ENCODE measurements at regions not wholly inside any gene's neighbourhood (a gene's known extent, or its start where the extent isn't known, plus 50 kb on each side); places are given as distances from the start of the nearest gene placed in this dataset.

DNA sequence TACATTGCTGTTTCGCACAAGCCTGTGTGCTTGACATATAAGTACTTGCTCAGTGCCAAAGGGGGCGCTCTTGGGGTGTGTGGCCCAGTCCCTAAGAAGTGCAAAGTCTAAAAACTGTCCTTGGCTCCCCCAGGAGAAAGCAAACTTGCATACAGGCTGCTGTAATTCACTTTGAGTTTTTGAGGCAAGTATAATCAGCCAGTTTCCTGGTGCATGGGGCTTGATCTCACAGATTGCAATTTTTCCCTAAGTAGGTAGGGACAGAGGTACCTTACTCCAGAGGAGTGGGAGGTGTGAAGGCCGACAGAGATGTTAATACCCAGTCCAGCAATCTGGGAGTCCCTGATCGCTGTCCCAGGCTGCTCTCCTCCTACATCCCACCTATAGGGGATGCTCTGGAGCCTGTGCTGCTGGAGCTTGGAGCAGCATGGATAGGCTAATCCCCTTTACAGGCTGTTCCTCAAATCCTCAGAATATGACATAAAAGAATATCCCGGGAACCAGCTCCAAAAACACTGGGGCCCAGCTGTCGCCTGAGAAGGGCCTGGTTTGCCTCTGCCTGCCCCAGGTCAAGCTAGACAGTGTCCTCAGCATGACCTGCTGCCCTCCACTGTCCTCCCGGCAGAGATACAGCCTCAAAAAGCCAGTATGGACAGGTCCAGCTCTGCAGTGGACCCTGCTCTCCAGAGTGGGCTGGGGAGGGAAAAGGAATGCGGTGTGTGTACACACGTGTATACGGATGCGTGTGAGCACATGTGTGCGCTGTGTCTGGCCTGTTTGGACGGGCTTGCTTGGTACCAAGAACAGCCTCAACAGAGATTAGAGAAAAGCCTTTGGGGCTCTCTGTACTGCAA is 136.5 kb upstream of the HAAO start:
- DNase-seq: peak; percentile 12

DNA sequence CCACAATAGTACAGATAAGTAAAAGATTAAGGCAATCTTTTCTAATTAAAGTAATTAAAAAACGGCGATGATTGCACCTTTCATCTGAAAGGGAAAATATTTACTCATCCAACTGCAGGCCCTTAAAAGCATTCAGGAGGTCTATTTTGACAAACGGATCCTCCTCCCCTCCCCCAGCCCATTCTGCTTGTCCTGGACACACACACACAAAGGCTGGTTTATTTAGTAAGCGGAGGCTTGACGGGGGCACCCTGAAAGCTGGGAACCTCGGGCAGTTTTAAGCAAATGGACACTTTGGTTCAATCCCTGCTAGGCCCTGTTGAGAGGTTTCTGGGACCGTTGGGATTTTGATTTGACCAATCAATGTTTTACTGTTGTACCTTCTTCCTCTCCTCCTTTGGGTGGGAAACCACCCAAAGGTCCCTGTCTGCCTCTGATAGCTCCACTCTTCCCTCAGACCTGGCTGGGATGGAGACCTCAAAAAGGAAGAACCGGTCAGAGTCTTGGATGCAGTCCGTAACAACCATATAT is 135.8 kb upstream of the HAAO start:
- DNase-seq: no peak

DNA sequence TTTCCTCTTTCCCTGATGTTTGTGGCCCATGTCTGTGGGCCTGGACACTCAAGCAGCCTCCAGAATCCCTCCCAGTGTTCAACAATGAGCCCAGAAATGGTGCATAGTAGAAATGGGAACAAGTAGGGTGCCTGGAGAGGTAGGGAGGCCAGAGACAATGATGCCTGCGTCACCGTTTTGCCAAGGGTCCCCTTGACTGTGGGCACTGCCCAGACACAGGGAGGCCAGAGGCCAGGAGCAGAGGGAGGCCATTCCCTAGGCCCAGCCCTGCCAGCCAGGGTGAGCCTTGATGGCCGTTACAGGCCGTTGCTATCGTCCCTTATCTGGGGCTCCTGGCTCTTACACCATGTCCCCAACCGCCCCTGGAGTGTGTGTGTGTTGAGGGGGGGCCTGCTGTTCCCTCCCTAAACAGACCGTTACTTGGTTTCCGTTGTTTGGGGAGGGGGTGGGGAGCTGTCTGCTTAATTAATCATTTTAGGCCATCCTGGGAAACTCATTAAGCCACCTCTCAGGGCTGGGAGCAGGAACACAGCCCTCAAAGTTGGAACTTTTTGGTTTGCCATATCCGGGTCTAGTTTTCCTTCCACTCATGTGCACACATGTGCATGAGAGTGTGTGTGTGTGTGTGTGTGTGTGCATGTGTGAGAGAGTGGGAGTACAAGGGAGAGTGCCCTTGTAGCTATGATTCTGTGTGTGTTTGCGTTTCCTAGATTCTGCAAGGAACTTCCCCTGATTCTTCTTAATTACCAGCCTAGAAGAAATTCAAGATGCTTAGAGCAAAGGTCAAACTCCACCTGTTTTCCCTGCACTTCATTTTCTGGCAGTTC is 135.2 kb upstream of the HAAO start:
- no peak for DNase-seq

GRCh38 chr2:42926434-42927333 is 134.3 kb upstream of the HAAO start:
- no peak for DNase-seq

DNA sequence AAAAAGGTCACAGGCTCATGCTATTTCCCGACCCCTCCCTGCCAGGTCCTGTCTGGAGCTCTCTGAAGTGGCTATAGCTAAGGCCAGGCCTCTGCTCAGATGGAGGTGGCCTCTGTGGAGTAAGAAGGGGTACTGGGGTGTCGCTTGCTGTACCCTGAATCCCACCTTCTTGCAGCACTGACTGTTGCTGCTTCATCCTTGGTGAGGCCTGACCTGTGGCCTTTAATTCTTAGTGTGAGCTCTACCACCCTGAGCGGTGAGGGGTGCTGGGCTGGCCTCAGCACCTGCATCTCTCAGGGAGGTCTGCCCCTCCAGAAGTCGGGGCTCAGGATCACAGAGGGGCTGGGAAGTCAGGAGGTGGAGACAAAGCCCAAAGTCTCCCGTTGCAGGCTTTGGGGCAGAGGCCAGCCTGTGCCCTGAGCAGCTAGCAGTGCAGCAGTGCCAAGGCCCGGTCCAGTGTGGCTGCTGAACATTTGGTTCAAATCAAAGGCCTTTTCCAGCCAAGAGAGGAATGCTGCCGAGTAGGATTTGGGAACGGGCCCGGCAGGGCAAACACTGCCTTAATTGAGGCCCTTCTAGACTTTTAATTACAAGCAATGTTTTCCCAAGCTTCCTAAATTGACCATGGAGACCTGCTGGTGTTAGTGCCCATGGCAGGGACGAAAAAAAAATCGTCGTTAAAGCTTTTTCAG is 133.5 kb upstream of the HAAO start:
- no peak for DNase-seq

DNA sequence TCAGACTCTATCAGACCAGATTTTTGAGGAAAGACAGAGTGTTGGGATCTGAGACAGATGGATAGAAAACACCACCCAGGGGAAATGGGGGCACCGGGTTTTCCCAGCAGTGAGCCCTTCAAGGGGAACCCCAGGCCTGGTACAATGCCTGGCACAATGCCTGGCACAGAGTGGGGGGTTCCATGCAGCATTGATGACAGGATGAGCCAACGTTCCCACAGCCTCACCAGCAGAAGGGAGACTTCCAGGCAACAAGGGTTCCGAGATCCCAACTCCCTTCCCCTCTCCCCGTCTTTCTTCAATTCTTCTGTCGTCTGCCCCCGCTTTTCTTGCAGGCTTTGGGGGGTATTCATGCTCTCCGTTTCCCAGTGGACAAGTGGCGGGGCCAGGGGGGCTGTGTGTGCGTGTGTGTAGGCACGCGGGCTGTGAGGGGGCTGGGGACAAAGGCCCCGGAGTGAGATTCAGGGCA is 132.1 kb upstream of the HAAO start:
- no peak for DNase-seq

DNA sequence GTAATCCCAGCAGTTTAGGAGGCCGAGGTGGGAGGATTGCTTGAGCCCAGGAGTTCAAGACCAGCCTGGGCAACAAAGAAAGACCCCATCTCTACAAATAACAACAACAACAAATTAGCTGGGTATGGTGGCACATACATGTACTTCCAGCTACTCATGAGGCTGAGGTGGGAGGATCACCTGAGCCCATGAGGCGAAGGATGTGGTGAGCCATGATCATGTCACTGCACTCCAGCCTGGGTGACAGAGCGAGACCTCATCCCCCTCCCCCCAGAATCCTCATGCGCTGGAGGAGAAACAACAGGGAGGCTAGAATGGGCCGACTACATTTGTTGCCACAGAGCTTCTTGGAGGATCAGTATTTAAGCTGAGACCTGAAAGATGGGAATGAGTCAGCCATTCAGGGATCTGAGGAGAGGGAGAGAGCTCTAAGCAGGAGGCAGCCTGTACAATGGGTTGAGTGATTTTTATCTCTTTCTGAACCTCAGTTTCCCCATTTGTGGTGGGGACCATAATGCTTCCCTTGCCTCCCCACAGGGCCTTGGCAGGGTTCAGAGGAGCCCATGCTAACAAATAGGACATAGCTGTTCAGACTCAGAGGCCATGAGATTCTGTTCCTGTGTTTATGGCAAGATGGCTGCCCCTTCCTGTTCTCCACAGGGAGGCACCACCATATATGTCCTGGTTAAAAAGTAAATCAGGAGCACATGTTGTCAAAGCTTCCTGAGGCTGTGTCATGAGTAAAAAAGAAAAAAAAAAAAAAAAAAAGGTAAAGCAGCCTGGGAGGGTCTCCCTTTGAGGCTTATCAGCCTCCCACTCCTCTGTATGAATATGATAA is 131.4 kb upstream of the HAAO start:
- no peak for DNase-seq

DNA sequence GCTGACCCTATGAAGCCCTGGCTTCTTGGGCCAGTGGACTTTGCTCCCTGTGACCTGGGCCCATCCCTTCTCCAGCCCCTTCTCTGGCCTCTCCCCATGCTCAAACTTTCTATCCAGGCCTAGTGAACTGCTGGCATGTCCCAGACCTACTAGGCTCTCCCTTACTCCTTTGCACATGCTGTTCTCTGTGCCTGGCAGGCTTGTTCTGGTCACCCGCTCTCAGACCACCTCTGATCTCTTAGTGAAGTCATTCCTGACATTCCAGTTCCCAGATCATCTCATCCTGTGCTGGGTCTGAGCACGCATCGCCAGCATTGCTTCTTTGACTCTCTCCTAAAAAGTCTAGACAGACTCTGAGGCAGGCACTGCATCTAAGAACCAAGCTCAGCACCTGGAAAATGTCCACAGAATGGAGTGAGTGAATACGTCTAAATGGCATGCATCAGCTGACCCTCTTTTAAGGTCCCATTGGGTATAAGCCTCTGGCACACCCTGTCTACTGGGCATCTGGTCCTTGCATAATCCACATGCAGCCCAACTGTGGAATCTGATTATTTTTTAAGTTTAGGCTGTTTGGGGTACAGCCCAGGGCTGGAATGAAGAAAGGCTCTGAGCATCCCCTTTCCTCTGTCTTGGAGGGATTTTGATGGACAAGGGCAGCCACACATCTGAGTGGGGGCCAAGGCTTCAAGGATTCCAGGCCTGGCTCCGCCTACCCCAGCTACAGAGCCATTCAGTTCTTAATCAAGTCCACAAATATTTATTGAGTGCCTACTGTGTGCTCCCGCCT is 130.6 kb upstream of the HAAO start:
- DNase-seq: no peak

DNA sequence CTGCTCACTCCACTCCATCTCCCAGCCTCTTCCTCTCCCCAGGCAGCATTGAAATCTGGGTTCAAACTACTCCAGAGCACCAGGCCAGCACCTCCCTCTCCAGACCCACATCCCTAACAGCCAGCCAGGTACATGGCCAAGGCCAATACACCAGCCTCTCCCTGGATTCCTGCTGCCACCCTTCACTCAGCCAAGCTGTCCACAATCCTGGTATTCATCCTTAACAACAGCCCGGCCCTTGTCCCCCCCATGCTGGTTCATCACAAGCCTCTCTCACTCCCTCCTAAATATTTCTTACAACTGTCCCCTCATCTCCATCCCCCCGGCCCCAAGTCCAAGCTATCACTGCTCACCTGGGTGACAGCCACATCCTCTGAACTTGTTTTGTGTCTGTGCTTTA is 129.9 kb upstream of the HAAO start:
- no peak for DNase-seq

GRCh38 chr2:42921721-42922120 is 129.3 kb upstream of the HAAO start:
- DNase-seq: no peak

DNA sequence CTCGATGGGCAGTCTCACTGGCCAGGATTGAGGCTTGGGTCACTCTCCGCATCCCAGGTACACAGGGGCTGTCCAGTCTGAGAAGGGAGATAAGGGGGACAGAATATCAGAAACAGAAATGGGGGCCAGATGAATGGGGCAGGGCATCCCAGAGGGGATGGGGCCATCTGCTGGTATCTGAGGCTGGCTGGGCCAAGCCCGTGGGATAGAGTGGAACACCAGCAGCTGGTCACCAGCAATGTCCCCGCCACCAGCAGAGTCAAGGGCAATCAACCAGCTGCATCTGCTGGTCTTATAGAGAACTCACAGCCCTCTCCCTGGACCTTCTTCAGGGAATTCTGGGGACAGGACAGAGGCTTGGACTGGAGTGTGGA is 128.8 kb upstream of the HAAO start:
- no peak for DNase-seq

GRCh38 chr2:42920446-42921146 is 128.2 kb upstream of the HAAO start:
- DNase-seq: no peak

DNA sequence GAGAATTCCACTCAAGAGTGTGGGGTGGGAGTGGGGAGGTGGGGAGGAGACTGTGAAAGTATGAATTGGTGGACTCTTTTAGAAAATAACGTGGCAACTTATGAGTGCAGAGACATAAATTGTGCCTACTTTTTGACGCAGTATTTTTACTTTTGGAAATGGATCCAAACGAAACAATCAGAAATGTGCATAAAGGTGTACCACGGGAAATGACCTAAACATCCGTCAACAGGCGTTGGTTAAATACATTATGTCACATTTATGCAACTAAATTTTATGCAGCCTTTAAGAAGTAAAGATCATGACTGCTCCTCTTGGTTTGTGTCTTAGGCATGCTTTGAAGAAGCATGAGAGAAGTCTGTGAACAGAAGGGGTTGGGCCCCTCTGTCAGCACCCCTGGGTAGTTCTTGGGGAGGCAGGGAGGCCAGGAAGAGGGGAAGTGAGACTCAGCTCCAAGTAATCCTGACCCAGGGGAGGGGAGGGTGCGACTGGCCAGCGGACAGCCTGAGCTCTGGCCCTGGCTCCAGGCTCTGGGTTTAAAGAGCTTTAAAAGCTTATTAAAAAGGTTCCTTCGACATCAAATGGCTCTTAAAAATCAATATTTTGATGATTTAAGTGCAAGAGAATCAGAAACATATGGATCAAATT is 126.4 kb upstream of the HAAO start:
- DNase-seq: no peak

GRCh38 chr2:42918041-42918440 is 125.7 kb upstream of the HAAO start:
- no peak for DNase-seq

GRCh38 chr2:42917425-42917927 is 125.1 kb upstream of the HAAO start:
- DNase-seq: no peak

DNA sequence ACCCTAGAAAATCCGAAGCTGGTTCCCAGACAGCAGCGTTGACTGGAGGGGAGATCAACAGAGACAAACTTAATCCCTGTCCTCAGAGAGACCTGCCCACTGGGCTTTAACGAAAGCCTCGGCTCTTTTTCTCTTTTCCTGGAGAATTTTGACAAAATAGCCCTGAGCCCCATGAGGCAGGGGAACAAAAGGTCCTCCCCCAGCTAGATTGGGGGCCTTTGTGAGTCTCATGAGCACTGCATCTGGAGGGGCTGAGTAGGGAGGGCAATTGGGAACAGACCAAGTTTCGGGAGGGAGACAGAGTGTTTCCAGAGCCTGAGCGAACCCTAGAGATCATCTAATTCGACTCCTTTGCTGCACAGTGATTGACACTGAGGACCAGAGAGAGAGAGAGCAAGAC is 123.9 kb upstream of the HAAO start:
- DNase-seq: no peak

DNA sequence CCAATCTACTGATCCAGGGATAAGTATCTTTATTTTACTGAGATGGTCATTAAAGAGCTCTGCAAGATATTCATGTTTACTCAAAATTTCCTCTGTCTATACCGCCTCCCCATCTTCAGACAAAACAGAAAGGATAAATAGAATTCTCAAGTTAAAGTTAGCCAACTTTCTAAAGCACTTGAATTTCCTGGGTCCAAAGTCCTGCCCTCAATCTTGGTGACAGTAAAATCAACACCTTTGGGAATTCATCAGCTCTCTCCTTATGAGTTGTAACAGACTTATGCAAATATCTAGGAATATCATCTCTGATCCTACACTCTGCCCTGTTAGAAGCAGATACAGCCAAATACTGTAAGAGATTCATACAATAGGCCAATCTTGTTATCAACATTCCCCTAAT is 122.5 kb upstream of the HAAO start:
- DNase-seq: no peak

DNA sequence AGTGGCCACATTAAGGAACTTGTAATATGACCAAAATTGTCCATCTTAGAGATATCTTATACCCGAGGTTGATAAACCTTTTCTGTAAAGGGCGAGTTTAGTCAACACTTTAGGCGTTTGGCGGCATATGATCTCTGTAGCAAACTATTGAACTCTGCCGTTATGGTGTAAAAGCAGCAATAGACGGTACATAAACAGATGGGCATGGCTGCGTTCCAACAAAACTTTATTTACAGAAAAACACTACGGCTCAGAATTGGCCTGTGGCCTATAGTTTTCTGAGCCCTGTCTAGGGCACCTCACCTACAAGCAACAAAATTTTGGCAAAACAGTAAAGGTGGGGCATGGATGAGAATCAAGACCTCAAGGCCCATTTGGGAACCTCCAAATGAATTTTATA is 121.9 kb upstream of the HAAO start:
- no peak for DNase-seq

- no peak for DNase-seq
Observed at GRCh38 chr2:42913280-42913878, 121.0 kb upstream of the HAAO start.

All from activated CD4-positive, alpha-beta T cell treated with anti-CD3 and anti-CD28 coated beads, Interleukin-2, amount 50 U/mL, for 16 hours (primary cell).